ENCODE measurements at regions not wholly inside any gene's neighbourhood (a gene's known extent, or its start where the extent isn't known, plus 50 kb on each side); places are given as distances from the start of the nearest gene placed in this dataset.

DNA sequence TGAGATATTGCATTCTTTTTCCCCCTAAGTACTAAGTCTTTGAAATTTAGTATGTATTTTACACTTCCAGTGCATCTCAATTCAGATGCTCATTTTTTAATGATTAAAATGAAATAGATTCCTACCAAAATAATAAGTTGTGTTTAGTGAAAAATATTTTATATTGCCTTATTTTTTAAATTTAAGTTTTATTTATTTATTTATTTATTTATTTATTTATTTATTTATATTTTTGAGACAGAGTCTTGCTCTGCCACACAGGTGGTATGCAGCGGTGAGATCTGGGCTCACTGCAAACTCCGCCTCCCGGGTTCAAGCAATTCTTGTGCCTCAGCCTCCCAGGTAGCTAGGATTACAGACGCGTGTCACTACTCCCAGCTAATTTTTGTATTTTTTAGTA is 95.5 kb downstream of the RPS24 start:
- in situ Hi-C loops (cut with MboI; ENCODE audit: low sequenced_read_pairs, unreplicated experiment): no loop called here
- no peak for DNase-seq (ENCODE audit: low spot score)
- TF ChIP-seq, protein P1, sequence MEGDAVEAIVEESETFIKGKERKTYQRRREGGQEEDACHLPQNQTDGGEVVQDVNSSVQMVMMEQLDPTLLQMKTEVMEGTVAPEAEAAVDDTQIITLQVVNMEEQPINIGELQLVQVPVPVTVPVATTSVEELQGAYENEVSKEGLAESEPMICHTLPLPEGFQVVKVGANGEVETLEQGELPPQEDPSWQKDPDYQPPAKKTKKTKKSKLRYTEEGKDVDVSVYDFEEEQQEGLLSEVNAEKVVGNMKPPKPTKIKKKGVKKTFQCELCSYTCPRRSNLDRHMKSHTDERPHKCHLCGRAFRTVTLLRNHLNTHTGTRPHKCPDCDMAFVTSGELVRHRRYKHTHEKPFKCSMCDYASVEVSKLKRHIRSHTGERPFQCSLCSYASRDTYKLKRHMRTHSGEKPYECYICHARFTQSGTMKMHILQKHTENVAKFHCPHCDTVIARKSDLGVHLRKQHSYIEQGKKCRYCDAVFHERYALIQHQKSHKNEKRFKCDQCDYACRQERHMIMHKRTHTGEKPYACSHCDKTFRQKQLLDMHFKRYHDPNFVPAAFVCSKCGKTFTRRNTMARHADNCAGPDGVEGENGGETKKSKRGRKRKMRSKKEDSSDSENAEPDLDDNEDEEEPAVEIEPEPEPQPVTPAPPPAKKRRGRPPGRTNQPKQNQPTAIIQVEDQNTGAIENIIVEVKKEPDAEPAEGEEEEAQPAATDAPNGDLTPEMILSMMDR (IDR thresholded peaks at IDR 0.05; ENCODE audit: borderline replicate concordance, control extremely low read depth, extremely low read depth, insufficient read depth, missing control alignments): no peak

DNA sequence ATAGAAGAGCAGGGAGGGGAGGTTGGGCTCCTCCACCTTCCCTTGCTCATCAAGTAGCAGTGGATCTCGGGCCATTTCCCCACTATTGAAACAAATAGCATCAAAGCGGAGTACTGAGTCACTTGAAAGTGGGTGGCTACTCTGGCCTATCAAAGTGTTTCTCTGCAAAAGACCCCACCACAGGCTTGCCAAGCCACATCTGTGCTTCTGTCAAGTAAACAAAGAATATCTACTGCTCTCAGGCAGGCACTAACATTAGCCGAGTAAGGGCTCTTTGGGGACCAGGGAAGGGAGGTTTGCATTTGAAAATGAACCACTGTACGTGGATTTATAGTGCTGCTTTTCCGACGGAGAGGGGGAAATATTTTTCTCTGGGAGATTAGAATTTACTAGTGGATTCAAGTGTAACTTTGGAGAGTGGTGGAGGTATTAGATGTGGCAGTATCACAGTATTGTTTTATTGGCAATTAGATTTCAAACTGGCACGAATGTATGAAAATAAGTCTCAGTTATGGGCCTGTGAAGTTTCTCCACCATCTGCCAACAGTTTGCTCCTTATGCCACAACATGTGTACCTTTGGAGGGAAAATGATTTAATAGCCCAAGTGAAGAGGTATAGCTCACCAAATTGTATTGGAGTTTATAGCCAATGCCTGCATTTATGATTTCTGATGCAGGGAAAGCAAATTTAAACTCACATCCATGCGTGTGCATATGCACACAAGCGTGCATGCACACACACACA is 97.5 kb downstream of the RPS24 start:
- TF ChIP-seq, protein P1 (IDR thresholded peaks at IDR 0.05; ENCODE audit: borderline replicate concordance, control extremely low read depth, extremely low read depth, insufficient read depth, missing control alignments): no peak
- DNase-seq (ENCODE audit: low spot score): no peak
- in situ Hi-C loops (cut with MboI; ENCODE audit: low sequenced_read_pairs, unreplicated experiment): no loop called here

DNA sequence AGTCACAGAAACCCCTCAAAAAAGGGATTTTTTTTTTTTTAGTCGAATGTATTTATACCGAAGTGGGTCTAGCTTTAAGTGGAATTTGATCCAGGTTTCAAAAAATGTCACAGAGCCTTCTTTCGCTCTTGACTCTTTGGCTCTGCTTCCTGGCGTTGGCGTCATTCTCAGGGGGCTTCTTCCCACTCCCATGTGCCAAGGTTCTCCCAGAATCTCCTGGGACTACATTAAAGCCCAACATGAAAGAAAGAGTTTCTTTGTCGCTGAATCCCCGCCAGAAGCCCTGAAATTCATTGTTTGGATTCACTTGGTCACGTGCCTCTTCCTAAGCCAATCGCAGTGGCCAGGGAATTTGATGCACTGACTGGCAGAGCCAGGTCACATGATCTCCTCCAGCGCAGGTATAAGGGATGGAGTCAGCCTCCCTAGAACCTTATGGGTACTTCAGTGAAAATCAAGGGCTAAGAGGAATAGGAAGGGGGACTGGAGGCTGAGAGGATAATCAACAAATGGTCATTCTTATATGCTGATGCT is 101.2 kb downstream of the RPS24 start:
- TF ChIP-seq, protein P1 (IDR thresholded peaks at IDR 0.05; ENCODE audit: borderline replicate concordance, control extremely low read depth, extremely low read depth, insufficient read depth, missing control alignments): no peak
- in situ Hi-C loops (cut with MboI; ENCODE audit: low sequenced_read_pairs, unreplicated experiment): no loop called here
- no peak for DNase-seq (ENCODE audit: low spot score)

DNA sequence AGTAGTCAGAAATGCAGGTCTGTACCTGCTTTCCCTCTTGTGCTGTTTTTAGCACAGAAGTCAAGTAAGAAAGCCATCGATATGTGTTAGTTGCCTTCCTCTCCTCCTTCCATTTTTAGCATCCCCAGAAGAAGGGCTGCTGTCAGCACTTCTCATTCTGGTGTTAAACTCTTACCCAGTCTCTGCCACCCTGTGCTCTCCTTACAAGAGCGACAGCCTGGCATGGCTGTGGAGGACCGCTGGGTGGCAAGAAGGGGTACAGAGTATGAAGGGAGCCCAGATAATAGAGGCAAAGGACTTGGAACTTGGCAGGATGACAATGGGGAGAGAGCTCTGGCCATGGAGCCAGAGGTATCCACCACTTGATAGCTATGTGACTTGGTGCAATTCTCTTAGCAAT is 103.5 kb downstream of the RPS24 start:
- in situ Hi-C loops (cut with MboI; ENCODE audit: low sequenced_read_pairs, unreplicated experiment): no loop called here
- TF ChIP-seq, protein P1 (IDR thresholded peaks at IDR 0.05; ENCODE audit: borderline replicate concordance, control extremely low read depth, extremely low read depth, insufficient read depth, missing control alignments): no peak
- DNase-seq (ENCODE audit: low spot score): no peak

DNA sequence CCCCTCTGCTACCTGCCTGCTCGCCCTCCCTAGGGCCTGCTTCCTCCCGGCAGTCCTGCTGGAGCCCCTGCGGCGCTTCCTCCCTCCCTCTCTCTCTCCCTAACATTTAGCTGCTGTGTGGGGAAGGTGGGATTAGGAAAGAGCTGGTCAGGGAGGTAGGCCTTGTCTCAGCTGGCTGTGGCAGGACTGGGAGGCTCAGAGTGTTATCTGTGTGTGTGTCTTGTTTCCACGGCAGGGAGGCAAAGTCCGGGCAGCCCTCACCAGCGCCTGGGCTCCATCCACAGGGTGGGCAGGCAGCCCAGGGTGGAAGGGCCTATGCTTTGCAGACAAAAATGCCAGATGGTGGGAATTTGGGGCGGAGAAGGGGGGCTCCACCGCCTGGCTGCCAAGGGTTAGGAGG is 105.7 kb downstream of the RPS24 start:
- TF ChIP-seq, protein P1 (IDR thresholded peaks at IDR 0.05; ENCODE audit: borderline replicate concordance, control extremely low read depth, extremely low read depth, insufficient read depth, missing control alignments): no peak
- no peak for DNase-seq (ENCODE audit: low spot score)
- in situ Hi-C loops (cut with MboI; ENCODE audit: low sequenced_read_pairs, unreplicated experiment): no loop called here

DNA sequence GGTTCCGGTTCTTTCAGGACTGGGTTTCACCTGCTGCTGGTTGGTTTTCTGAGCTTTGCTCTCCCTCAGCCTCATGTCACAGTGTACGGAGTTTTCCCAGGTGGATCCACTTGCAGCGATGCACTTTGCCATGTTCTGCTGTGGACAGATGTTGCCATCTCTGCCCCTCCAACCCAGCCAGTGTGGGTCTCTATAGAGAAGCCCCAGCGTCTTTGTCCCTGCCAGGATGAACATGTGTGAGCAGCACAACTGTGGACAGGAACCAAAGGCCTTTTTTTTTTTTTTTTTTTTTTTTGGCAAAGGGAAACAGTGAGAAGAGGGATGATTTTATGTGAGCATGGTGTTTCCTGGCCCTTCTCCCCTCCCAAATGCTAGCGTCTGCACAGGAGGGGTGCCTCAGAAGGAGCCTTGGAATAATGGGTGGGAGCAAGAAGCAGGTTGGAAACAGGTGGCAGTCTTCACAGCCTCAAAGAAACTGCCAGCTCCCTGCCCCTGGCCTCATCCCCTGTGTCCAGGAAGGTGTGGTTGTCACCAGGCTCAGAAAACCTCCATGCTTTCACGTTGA is 106.5 kb downstream of the RPS24 start:
- in situ Hi-C loops (cut with MboI; ENCODE audit: low sequenced_read_pairs, unreplicated experiment): no loop called here
- no peak for DNase-seq (ENCODE audit: low spot score)
- TF ChIP-seq, protein P1 (IDR thresholded peaks at IDR 0.05; ENCODE audit: borderline replicate concordance, control extremely low read depth, extremely low read depth, insufficient read depth, missing control alignments): no peak

All from GM13976 (cell line).